HAP-1 (cell line): ENCODE measurements at regions not wholly inside any gene's neighbourhood (a gene's known extent, or its start where the extent isn't known, plus 50 kb on each side); places are given as distances from the start of the nearest gene placed in this dataset.

Source experiments
- DNase-seq, 2 experiments: peaks; one replicate each; pipeline ENCODE4 v3.0.0-alpha.2; 2016 to 2020; ENCODE audit warnings: low spot score in 2 of 2
- H3K27me3 ChIP-seq: fragments of 250-450 bp; sonication (Bioruptor Pico); 2 replicates; pipeline ENCODE4 v1.5.1; 2020; ENCODE audit warnings: low read depth, mild to moderate bottlenecking, moderate library complexity
- H3K36me3 ChIP-seq: fragments of 250-450 bp; sonication (Bioruptor Pico); replicated peaks from 2 replicates; pipeline ENCODE4 v1.5.1; 2020; ENCODE audit warnings: mild to moderate bottlenecking
- H3K4me1 ChIP-seq: fragments of 250-450 bp; sonication (Bioruptor Pico); 2 replicates; pipeline ENCODE4 v1.5.1; 2020; ENCODE audit warnings: mild to moderate bottlenecking
- H3K4me3 ChIP-seq: fragments of 250-450 bp; sonication (Bioruptor Pico); 2 replicates; pipeline ENCODE4 v1.5.1; 2020; ENCODE audit warnings: mild to moderate bottlenecking, moderate library complexity
- H3K9me3 ChIP-seq: fragments of 250-450 bp; sonication (Bioruptor Pico); 2 replicates; pipeline ENCODE4 v1.5.1; 2020; ENCODE audit warnings: mild to moderate bottlenecking, moderate library complexity
- in situ Hi-C: fragments of 300-500 bp; cut with MboI; formaldehyde crosslinking; loops from 3 replicates; pipeline ENCODE4 v1.14.3; 2020; ENCODE audit warnings: low sequenced_read_pairs, inconsistent platforms, mixed read lengths

- peaks cover 2% of the 10 kb centered on the region; the same call in 1 of the 2 replicates for H3K27me3 ChIP-seq
- H3K4me1 ChIP-seq = no peaks in the 10 kb centered on the region
- no peaks in the 10 kb centered on the region for H3K9me3 ChIP-seq
- in situ Hi-C loops = no loop called here
- DNase-seq = no peak
- H3K4me3 ChIP-seq = no peak overlapping the region
- no peaks in the 10 kb centered on the region for H3K36me3 ChIP-seq
Observed at GRCh38 chr6:6793388-6794250, 205.1 kb downstream of the LY86 start.

GRCh38 chr6:6795393-6795792 is 206.9 kb downstream of the LY86 start:
- in situ Hi-C loops = no loop called here
- Histone ChIP-seq H3K27me3 (peaks cover 2% of the 10 kb centered on the region; the same call in 1 of the 2 replicates), H3K9me3 (no peaks in the 10 kb centered on the region), H3K4me1 (no peaks in the 10 kb centered on the region), H3K4me3 (no peak overlapping the region), H3K36me3 (no peaks in the 10 kb centered on the region)
- no peak for DNase-seq

- no peak for DNase-seq
- in situ Hi-C loops = no loop called here
- Histone ChIP-seq H3K4me3 (no peak overlapping the region), H3K9me3 (no peaks in the 10 kb centered on the region), H3K36me3 (no peaks in the 10 kb centered on the region), H3K27me3 (peaks cover 2% of the 10 kb centered on the region; the same call in 1 of the 2 replicates), H3K4me1 (no peaks in the 10 kb centered on the region)
Observed at GRCh38 chr6:6796818-6797217, 208.3 kb downstream of the LY86 start.

GRCh38 chr6:6798448-6798860 is 209.9 kb downstream of the LY86 start:
- H3K4me1 ChIP-seq = no peaks in the 10 kb centered on the region
- no peaks in the 10 kb centered on the region for H3K9me3 ChIP-seq
- no peaks in the 10 kb centered on the region for H3K36me3 ChIP-seq
- no peak for DNase-seq
- in situ Hi-C loops = no loop called here
- H3K4me3 ChIP-seq = no peak overlapping the region
- no peaks in the 10 kb centered on the region; the same call in 1 of the 2 replicates for H3K27me3 ChIP-seq

GRCh38 chr6:6801005-6801335 is 212.4 kb downstream of the LY86 start:
- DNase-seq = no peak
- Histone ChIP-seq H3K27me3 (no peaks in the 10 kb centered on the region), H3K4me3 (no peak overlapping the region), H3K36me3 (no peaks in the 10 kb centered on the region), H3K9me3 (no peaks in the 10 kb centered on the region), H3K4me1 (no peaks in the 10 kb centered on the region)
- in situ Hi-C loops = no loop called here

- in situ Hi-C loops = no loop called here
- no peak for DNase-seq
- Histone ChIP-seq H3K36me3 (no peaks in the 10 kb centered on the region), H3K27me3 (peaks cover 1% of the 10 kb centered on the region; the same call in 1 of the 2 replicates), H3K4me1 (no peaks in the 10 kb centered on the region), H3K9me3 (no peaks in the 10 kb centered on the region), H3K4me3 (no peak overlapping the region)
Observed at GRCh38 chr6:6801635-6802218, 213.2 kb downstream of the LY86 start.

GRCh38 chr6:6803180-6803977 is 214.9 kb downstream of the LY86 start:
- Histone ChIP-seq H3K36me3 (no peaks in the 10 kb centered on the region), H3K27me3 (peaks cover 11% of the 10 kb centered on the region; the same call in 1 of the 2 replicates), H3K4me1 (no peaks in the 10 kb centered on the region), H3K9me3 (no peaks in the 10 kb centered on the region), H3K4me3 (no peak overlapping the region)
- DNase-seq = no peak
- in situ Hi-C loops = no loop called here

- H3K9me3 ChIP-seq = no peaks in the 10 kb centered on the region
- H3K27me3 ChIP-seq = peaks cover 11% of the 10 kb centered on the region; the same call in 1 of the 2 replicates
- H3K4me1 ChIP-seq = no peaks in the 10 kb centered on the region
- no peaks in the 10 kb centered on the region for H3K36me3 ChIP-seq
- DNase-seq = no peak
- in situ Hi-C loops = no loop called here
- H3K4me3 ChIP-seq = no peak overlapping the region
Observed at GRCh38 chr6:6804843-6805615, 216.5 kb downstream of the LY86 start.

GRCh38 chr6:6806844-6807518 is 218.5 kb downstream of the LY86 start:
- DNase-seq = no peak
- no peaks in the 10 kb centered on the region for H3K4me1 ChIP-seq
- H3K4me3 ChIP-seq = no peak overlapping the region
- no peaks in the 10 kb centered on the region for H3K36me3 ChIP-seq
- H3K9me3 ChIP-seq = no peaks in the 10 kb centered on the region
- H3K27me3 ChIP-seq = peaks cover 11% of the 10 kb centered on the region; the same call in 1 of the 2 replicates
- in situ Hi-C loops = no loop called here

GRCh38 chr6:6808343-6808742 is 219.8 kb downstream of the LY86 start:
- in situ Hi-C loops = no loop called here
- DNase-seq = no peak
- no peaks in the 10 kb centered on the region for H3K4me1 ChIP-seq
- no peaks in the 10 kb centered on the region for H3K36me3 ChIP-seq
- H3K27me3 ChIP-seq = peaks cover 11% of the 10 kb centered on the region; the same call in 1 of the 2 replicates
- no peaks in the 10 kb centered on the region for H3K9me3 ChIP-seq
- no peak overlapping the region for H3K4me3 ChIP-seq

GRCh38 chr6:6808915-6809314 is 220.4 kb downstream of the LY86 start:
- H3K27me3 ChIP-seq = peaks cover 11% of the 10 kb centered on the region; the same call in 1 of the 2 replicates
- no peaks in the 10 kb centered on the region for H3K4me1 ChIP-seq
- H3K9me3 ChIP-seq = no peaks in the 10 kb centered on the region
- no peaks in the 10 kb centered on the region for H3K36me3 ChIP-seq
- no peak overlapping the region for H3K4me3 ChIP-seq
- no peak for DNase-seq
- in situ Hi-C loops = no loop called here

GRCh38 chr6:6810727-6811126 is 222.2 kb downstream of the LY86 start:
- Histone ChIP-seq H3K27me3 (peaks cover 11% of the 10 kb centered on the region; the same call in 1 of the 2 replicates), H3K9me3 (no peaks in the 10 kb centered on the region), H3K36me3 (no peaks in the 10 kb centered on the region), H3K4me3 (no peak overlapping the region), H3K4me1 (no peaks in the 10 kb centered on the region)
- in situ Hi-C loops = no loop called here
- no peak for DNase-seq
